ENCODE measurements at regions not wholly inside any gene's neighbourhood (a gene's known extent, or its start where the extent isn't known, plus 50 kb on each side); places are given as distances from the start of the nearest gene placed in this dataset.
"Not testable (repeated sequence)": the region's sequence is repeated elsewhere in the genome, so short reads cannot be mapped to it uniquely, and the experiment has no call there.

- not testable (repeated sequence) for TF ChIP-seq SRF (IDR thresholded peaks at IDR 0.05; ENCODE audit: low read depth, low read length); E2F6 (IDR thresholded peaks at IDR 0.05); CTCF (IDR thresholded peaks at IDR 0.05; ENCODE audit: control extremely low read depth in 1 of 3, insufficient read depth in 1 of 3, low read depth in 1 of 3, low read length in 3 of 3); EZH2 (IDR thresholded peaks at IDR 0.05; ENCODE audit: low read depth, low read length, severe bottlenecking); SIN3A (conservative IDR thresholded peaks at IDR 0.05 in 1 of 2, IDR thresholded peaks at IDR 0.05 in 1 of 2; ENCODE audit: low read depth in 1 of 2, low read length in 2 of 2); POLR2AphosphoS5 (IDR thresholded peaks at IDR 0.05; ENCODE audit: low read depth, low read length); CHD1 (IDR thresholded peaks at IDR 0.05; ENCODE audit: low read depth, low read length)
These were observed 301.5 kb downstream of the BCKDHB start for GRCh38 chr6:80407976-80408375.

All from H1 (cell line).